GM13977 (cell line): ENCODE measurements at regions not wholly inside any gene's neighbourhood (a gene's known extent, or its start where the extent isn't known, plus 50 kb on each side); places are given as distances from the start of the nearest gene placed in this dataset.

ENCODE experiments used
- DNase-seq: peaks from one replicate; pipeline ENCODE4 v3.0.0; 2012; ENCODE audit warnings: low spot score
- in situ Hi-C: fragments of 300-500 bp; cut with MboI; formaldehyde crosslinking; loops from one replicate; pipeline ENCODE4 v1.12.0; 2022; ENCODE audit warnings: low sequenced_read_pairs, low pct_unique_long_range_greater_than_20kb, mixed read lengths, inconsistent platforms; ENCODE audit not compliant: unreplicated experiment
- TF ChIP-seq, protein P1 (sequence below): IDR thresholded peaks from 2 replicates; pipeline ENCODE4 v1.5.1; 2012; ENCODE audit warnings: mild to moderate bottlenecking, control low read depth; ENCODE audit not compliant: insufficient read depth; ENCODE audit errors: extremely low read depth, missing control alignments

- no peak for DNase-seq
- in situ Hi-C loops = no loop called here
- TF ChIP-seq, protein P1, sequence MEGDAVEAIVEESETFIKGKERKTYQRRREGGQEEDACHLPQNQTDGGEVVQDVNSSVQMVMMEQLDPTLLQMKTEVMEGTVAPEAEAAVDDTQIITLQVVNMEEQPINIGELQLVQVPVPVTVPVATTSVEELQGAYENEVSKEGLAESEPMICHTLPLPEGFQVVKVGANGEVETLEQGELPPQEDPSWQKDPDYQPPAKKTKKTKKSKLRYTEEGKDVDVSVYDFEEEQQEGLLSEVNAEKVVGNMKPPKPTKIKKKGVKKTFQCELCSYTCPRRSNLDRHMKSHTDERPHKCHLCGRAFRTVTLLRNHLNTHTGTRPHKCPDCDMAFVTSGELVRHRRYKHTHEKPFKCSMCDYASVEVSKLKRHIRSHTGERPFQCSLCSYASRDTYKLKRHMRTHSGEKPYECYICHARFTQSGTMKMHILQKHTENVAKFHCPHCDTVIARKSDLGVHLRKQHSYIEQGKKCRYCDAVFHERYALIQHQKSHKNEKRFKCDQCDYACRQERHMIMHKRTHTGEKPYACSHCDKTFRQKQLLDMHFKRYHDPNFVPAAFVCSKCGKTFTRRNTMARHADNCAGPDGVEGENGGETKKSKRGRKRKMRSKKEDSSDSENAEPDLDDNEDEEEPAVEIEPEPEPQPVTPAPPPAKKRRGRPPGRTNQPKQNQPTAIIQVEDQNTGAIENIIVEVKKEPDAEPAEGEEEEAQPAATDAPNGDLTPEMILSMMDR = no peak
Measured at GRCh38 chr7:9876053-9876452, 1097.6 kb upstream of the PHF14 start.

- in situ Hi-C loops = no loop called here
- TF ChIP-seq, protein P1 = no peak
- no peak for DNase-seq
Measured at GRCh38 chr7:9889554-9889953, 1084.1 kb upstream of the PHF14 start.

- TF ChIP-seq, protein P1 = no peak
- no peak for DNase-seq
- in situ Hi-C loops = no loop called here
Measured at GRCh38 chr7:9890092-9890491, 1083.6 kb upstream of the PHF14 start.

DNA sequence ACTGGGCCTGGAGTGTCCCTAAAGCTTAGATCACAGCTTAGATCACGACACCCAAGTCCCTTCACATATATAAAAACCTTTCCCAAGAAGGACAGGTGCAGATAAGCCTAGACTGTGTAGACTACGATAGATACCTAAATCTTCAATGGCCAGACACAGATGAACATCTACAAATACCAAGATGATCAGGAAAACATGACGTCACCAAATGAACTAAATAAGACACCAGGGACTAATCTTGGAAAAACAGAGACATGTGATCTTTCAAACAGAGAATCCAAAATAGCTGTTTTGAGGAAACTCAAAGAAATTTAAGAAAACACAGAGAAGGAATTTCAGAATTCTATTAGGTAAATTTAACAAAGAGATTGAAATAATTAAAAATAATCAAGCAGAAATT lies 1082.6 kb upstream of the PHF14 start:
- TF ChIP-seq, protein P1 = no peak
- in situ Hi-C loops = no loop called here

DNA sequence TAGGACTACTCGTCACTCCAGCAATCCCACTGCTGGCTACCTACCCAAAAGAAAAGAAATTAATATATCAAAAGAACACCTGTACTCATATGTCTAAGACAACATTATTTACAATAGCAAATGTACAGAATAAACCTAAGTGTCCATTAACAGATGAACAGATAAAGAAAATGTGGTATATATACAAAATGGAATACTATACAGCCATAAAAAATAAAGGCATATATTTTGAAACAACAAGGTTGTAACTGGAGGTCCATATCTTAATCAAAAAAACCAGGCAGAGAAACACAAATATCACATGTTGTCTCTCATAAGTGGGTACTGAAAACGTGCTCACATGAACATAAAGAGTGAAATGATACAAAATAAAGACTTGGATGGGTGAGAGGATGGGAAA lies 1073.3 kb upstream of the PHF14 start:
- TF ChIP-seq, protein P1 = no peak
- in situ Hi-C loops = no loop called here
- no peak for DNase-seq

More for the DNA sequence above, 1082.6 kb upstream of the PHF14 start:
- no peak for DNase-seq

GRCh38 chr7:9921326-9921725 lies 1052.3 kb upstream of the PHF14 start:
- in situ Hi-C loops = no loop called here
- DNase-seq = no peak
- TF ChIP-seq, protein P1 = no peak
